Keratinocyte (primary cell): ENCODE measurements at regions not wholly inside any gene's neighbourhood (a gene's known extent, or its start where the extent isn't known, plus 50 kb on each side); places are given as distances from the start of the nearest gene placed in this dataset.

ENCODE experiments used
- DNase-seq: peaks from one replicate; pipeline ENCODE4 v3.0.0-alpha.2; 2011; ENCODE audit warnings: low read depth, missing footprints, low spot score
- FAIRE-seq: peaks from 2 replicates; lab custom pipeline; 2011; peaks lifted over from hg19 to GRCh38; lab: Jason Lieb, UNC
- H2AFZ ChIP-seq: 2 replicates; pipeline ENCODE4 v1.6.0; 2012; ENCODE audit warnings: low read length, control low read depth, inconsistent platforms; ENCODE audit not compliant: control insufficient read depth
- H3K27ac ChIP-seq: 2 replicates; pipeline ENCODE4 v1.5.1; 2011; ENCODE audit warnings: low read length; ENCODE audit not compliant: control insufficient read depth, insufficient read depth
- H3K27me3 ChIP-seq: 3 replicates; pipeline ENCODE4 v1.6.0; 2011; ENCODE audit warnings: low read length; ENCODE audit not compliant: control insufficient read depth, insufficient read depth; ENCODE audit errors: extremely low read depth
- H3K36me3 ChIP-seq, 2 experiments: 2 replicates in 1 of 2; 3 replicates in 1 of 2; pipeline ENCODE4 v1.5.1; 2011; ENCODE audit warnings: low read length in 2 of 2, mild to moderate bottlenecking in 1 of 2; ENCODE audit not compliant: control insufficient read depth in 2 of 2, insufficient read depth in 2 of 2; ENCODE audit errors: extremely low read depth in 1 of 2
- H3K4me1 ChIP-seq: 3 replicates; pipeline ENCODE4 v1.5.1; 2011; ENCODE audit warnings: low read length; ENCODE audit not compliant: control insufficient read depth, insufficient read depth; ENCODE audit errors: extremely low read depth
- H3K4me2 ChIP-seq: 3 replicates; pipeline ENCODE4 v1.6.0; 2011; ENCODE audit warnings: low read depth, low read length; ENCODE audit not compliant: control insufficient read depth, insufficient read depth; ENCODE audit errors: extremely low read depth
- H3K4me3 ChIP-seq, 3 experiments: fragments of 200-600 bp in 1 of 3; sonication (generic) in 1 of 3; 2 replicates in 2 of 3; 3 replicates in 1 of 3; pipeline ENCODE4 v1.5.1; 2011 to 2016; ENCODE audit warnings: low read length in 3 of 3, mild to moderate bottlenecking in 3 of 3, control low read depth in 2 of 3, inconsistent platforms in 1 of 3, low read depth in 1 of 3, mixed read lengths in 1 of 3, mixed run types in 1 of 3, moderate library complexity in 1 of 3; ENCODE audit not compliant: control insufficient read depth in 2 of 3, insufficient read depth in 2 of 3; ENCODE audit errors: extremely low read depth in 1 of 3
- H3K79me2 ChIP-seq: 2 replicates; pipeline ENCODE4 v1.6.0; 2012; ENCODE audit warnings: low read length; ENCODE audit not compliant: control insufficient read depth, insufficient read depth
- H3K9ac ChIP-seq: 3 replicates; pipeline ENCODE4 v1.6.0; 2011; ENCODE audit warnings: low read length; ENCODE audit not compliant: control insufficient read depth, insufficient read depth; ENCODE audit errors: extremely low read depth
- H3K9me1 ChIP-seq: 3 replicates; pipeline ENCODE4 v1.6.0; 2011; ENCODE audit warnings: low read length; ENCODE audit not compliant: control insufficient read depth, insufficient read depth; ENCODE audit errors: extremely low read depth
- H3K9me3 ChIP-seq: 2 replicates; pipeline ENCODE4 v1.5.1; 2012; ENCODE audit warnings: low read depth, low read length; ENCODE audit not compliant: control insufficient read depth
- H4K20me1 ChIP-seq: 3 replicates; pipeline ENCODE4 v1.6.0; 2011; ENCODE audit warnings: low read length; ENCODE audit not compliant: control insufficient read depth, insufficient read depth; ENCODE audit errors: extremely low read depth
- CTCF ChIP-seq, 3 experiments: IDR thresholded peaks in 1 of 3; conservative IDR thresholded peaks in 1 of 3; optimal IDR thresholded peaks in 1 of 3; 2 replicates in 2 of 3; 3 replicates in 1 of 3; pipeline versions ENCODE3 to v1.5.1; 2011; ENCODE audit warnings: low read length in 3 of 3, mild to moderate bottlenecking in 3 of 3, moderate library complexity in 2 of 3, control low read depth in 1 of 3, inconsistent platforms in 1 of 3; ENCODE audit not compliant: insufficient read depth in 2 of 3; ENCODE audit errors: extremely low read depth in 1 of 3
- EZH2 ChIP-seq: IDR thresholded peaks from one replicate; pipeline ENCODE4 v1.6.1; 2012; ENCODE audit warnings: inconsistent platforms, mild to moderate bottlenecking, low read length, moderate library complexity
- dilution Hi-C: fragments of 300-500 bp; cut with MboI; formaldehyde crosslinking; loops from one replicate; pipeline ENCODE4 v1.7.0; 2020; ENCODE audit warnings: low sequenced_read_pairs; ENCODE audit not compliant: extremely low pct_ligation_motif_present

- no peaks in the 10 kb centered on the region for H3K79me2 ChIP-seq
- H4K20me1 ChIP-seq, result no peaks in the 10 kb centered on the region
- TF ChIP-seq EZH2, result no peak
- TF ChIP-seq CTCF (optimal IDR thresholded peaks at IDR 0.05 in 1 of 3, IDR thresholded peaks at IDR 0.05 in 1 of 3, conservative IDR thresholded peaks at IDR 0.05 in 1 of 3; ENCODE audit: extremely low read depth in 1 of 3, insufficient read depth in 2 of 3, low read length in 3 of 3), result no peak
- H3K4me2 ChIP-seq, result no peak overlapping the region
- FAIRE-seq, result no peak
- dilution Hi-C loops, result no loop called here
- no peak overlapping the region for H3K9ac ChIP-seq
- no peaks in the 10 kb centered on the region for H3K9me3 ChIP-seq
- H2AFZ ChIP-seq, result no peak overlapping the region
- no peaks in the 10 kb centered on the region for H3K27me3 ChIP-seq
- H3K4me3 ChIP-seq, result no peak overlapping the region
- DNase-seq, result no peak
- H3K27ac ChIP-seq, result no peak overlapping the region
- H3K9me1 ChIP-seq, result no peaks in the 10 kb centered on the region
- no peaks in the 10 kb centered on the region for H3K36me3 ChIP-seq
- no peaks in the 10 kb centered on the region for H3K4me1 ChIP-seq
Measured at GRCh38 chr14:87430214-87430613, 562.8 kb downstream of the GALC start.

- dilution Hi-C loops, result no loop called here
Measured at GRCh38 chr14:87419925-87420324, 573.1 kb downstream of the GALC start.

More at GRCh38 chr14:87419925-87420324, 573.1 kb downstream of the GALC start:
- TF ChIP-seq EZH2 (no peak), CTCF (optimal IDR thresholded peaks at IDR 0.05 in 1 of 3, IDR thresholded peaks at IDR 0.05 in 1 of 3, conservative IDR thresholded peaks at IDR 0.05 in 1 of 3; ENCODE audit: extremely low read depth in 1 of 3, insufficient read depth in 2 of 3, low read length in 3 of 3) (no peak)
- Histone ChIP-seq H3K4me3 (no peak overlapping the region), H3K27ac (no peak overlapping the region), H3K9ac (no peak overlapping the region), H3K36me3 (no peaks in the 10 kb centered on the region), H3K4me2 (no peak overlapping the region), H2AFZ (no peak overlapping the region), H4K20me1 (no peaks in the 10 kb centered on the region), H3K4me1 (no peaks in the 10 kb centered on the region), H3K27me3 (no peaks in the 10 kb centered on the region), H3K79me2 (no peaks in the 10 kb centered on the region), H3K9me3 (no peaks in the 10 kb centered on the region), H3K9me1 (no peaks in the 10 kb centered on the region)
- no peak for DNase-seq
- FAIRE-seq, result no peak
